ENCODE measurements at regions not wholly inside any gene's neighbourhood (a gene's known extent, or its start where the extent isn't known, plus 50 kb on each side); places are given as distances from the start of the nearest gene placed in this dataset.

GRCh38 chr4:52311464-52312125 is 260.5 kb downstream of the SPATA18 start:
- no peak for TF ChIP-seq CTCF (IDR thresholded peaks at IDR 0.05)
- TF ChIP-seq POLR2A (IDR thresholded peaks at IDR 0.05): no peak
